Activated CD8-positive, alpha-beta T cell treated with anti-CD3 and anti-CD28 coated beads for 36 hours (primary cell): ENCODE measurements at regions not wholly inside any gene's neighbourhood (a gene's known extent, or its start where the extent isn't known, plus 50 kb on each side); places are given as distances from the start of the nearest gene placed in this dataset.
A peak's percentile ranks its signal among the peaks of the same experiment; 100 is the strongest.

Experiments used
- ATAC-seq: fragments of 200-7000 bp; cut with Tn5 transposase; one replicate; pipeline ENCODE4 v1.10.0; 2021; ENCODE audit warnings: mild to moderate bottlenecking, moderate library complexity
- CTCF ChIA-PET: fragments of 350-600 bp; sonication (Branson Sonifier 250); formaldehyde crosslinking; loops from one replicate; lab custom pipeline; 2021; ENCODE audit warnings: antibody characterized with exemption; lab: Charles Lee
- POLR2A ChIA-PET: fragments of 350-600 bp; sonication (Branson Sonifier 250); formaldehyde crosslinking; loops from one replicate; lab custom pipeline; 2021; ENCODE audit warnings: antibody characterized with exemption; lab: Charles Lee
- DNase-seq: peaks from one replicate; pipeline ENCODE4 v3.0.0-alpha.2; 2020
- H3K27ac Mint-ChIP-seq: one replicate; pipeline ENCODE4 v1.8.0; 2021; ENCODE audit warnings: mild to moderate bottlenecking, mixed read lengths
- H3K27me3 Mint-ChIP-seq: one replicate; pipeline ENCODE4 v1.8.0; 2021; ENCODE audit warnings: mixed read lengths
- H3K36me3 Mint-ChIP-seq: one replicate; pipeline ENCODE4 v1.8.0; 2021; ENCODE audit warnings: low read depth, mixed read lengths
- H3K4me1 Mint-ChIP-seq: one replicate; pipeline ENCODE4 v1.8.0; 2021; ENCODE audit warnings: low read depth, mixed read lengths
- H3K4me3 Mint-ChIP-seq: one replicate; pipeline ENCODE4 v1.8.0; 2021; ENCODE audit warnings: mild to moderate bottlenecking, moderate library complexity, mixed read lengths
- H3K9me3 Mint-ChIP-seq: one replicate; pipeline ENCODE4 v1.8.0; 2021; ENCODE audit warnings: mixed read lengths
- CTCF ChIP-seq: fragments of 200-600 bp; IDR thresholded peaks from one replicate; pipeline ENCODE4 v1.8.0; 2022; ENCODE audit warnings: antibody characterized with exemption, mild to moderate bottlenecking
- intact Hi-C: fragments of 100-400 bp; cut with micrococcal nuclease; formaldehyde crosslinking; loops from one replicate; pipeline ENCODE4 v1.10.0; 2022

DNA sequence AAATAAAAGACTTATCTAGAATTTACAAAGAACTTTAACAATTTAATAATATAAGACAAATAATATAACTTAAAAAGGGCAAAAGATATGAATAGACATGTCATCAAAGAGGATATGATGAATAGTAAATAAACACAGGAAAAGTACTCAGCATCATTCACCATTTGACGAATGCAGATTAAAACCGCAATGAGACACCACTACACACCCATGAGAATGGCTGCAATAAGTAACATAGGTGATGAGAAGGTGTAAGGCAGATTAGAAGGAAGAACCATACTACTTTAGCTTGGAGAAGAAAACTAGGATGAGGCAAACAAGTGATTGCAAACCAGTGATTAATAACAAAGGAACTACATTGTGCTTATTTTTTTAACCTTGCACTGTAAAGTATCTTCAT, 152.0 kb downstream of the CYRIA start:
- TF ChIP-seq CTCF, result no peak
- no peaks in the 10 kb centered on the region for H3K4me1 Mint-ChIP-seq
- no peaks in the 10 kb centered on the region for H3K36me3 Mint-ChIP-seq
- POLR2A ChIA-PET, result no interaction called here
- no peak overlapping the region for H3K4me3 Mint-ChIP-seq
- intact Hi-C loops, result no loop called here
- CTCF ChIA-PET, result interaction anchor here (0.6 kb wide), 1 partner anchor 9 kb away, joined by 3 read pairs; no protein-coding TSS in a partner anchor
- DNase-seq (no peak), ATAC-seq (no peak)
- no peaks in the 10 kb centered on the region for H3K9me3 Mint-ChIP-seq
- no peak overlapping the region for H3K27ac Mint-ChIP-seq
- H3K27me3 Mint-ChIP-seq, result peaks cover 14% of the 10 kb centered on the region

GRCh38 chr2:16511041-16511440, 154.6 kb downstream of the CYRIA start:
- no peak for TF ChIP-seq CTCF
- no peak for ATAC-seq
- H3K27me3 Mint-ChIP-seq, result peaks cover 17% of the 10 kb centered on the region
- no peak overlapping the region for H3K4me3 Mint-ChIP-seq
- H3K4me1 Mint-ChIP-seq, result no peaks in the 10 kb centered on the region
- intact Hi-C loops, result no loop called here
- ChIA-PET CTCF (no interaction called here), POLR2A (no interaction called here)
- no peak overlapping the region for H3K27ac Mint-ChIP-seq
- no peak for DNase-seq
- H3K36me3 Mint-ChIP-seq, result no peaks in the 10 kb centered on the region
- H3K9me3 Mint-ChIP-seq, result no peaks in the 10 kb centered on the region

DNA sequence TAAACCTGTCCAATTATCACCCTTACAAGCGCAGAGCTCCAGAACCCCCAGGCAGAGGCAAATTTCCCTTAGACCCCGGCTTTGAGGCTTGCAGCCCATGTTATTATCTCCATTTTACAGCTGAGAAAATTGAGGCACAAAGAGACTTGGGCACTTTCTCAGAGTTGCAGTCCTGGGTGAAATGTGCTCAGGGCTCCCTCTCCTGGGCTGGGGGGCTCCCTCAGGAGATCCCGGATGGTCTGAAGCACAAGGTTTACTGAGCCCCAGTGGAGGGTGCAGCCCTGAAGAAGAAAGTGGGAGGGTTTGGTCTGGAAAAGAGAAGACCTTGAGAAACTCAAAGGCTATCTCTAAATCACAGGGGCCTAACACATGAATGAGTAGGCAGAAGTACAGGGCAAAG, 156.6 kb downstream of the CYRIA start:
- DNase-seq, result no peak
- Mint-ChIP-seq H3K4me3 (no peak overlapping the region), H3K27me3 (peaks cover 17% of the 10 kb centered on the region), H3K4me1 (no peaks in the 10 kb centered on the region), H3K27ac (no peak overlapping the region), H3K36me3 (no peaks in the 10 kb centered on the region), H3K9me3 (no peaks in the 10 kb centered on the region)
- ChIA-PET CTCF (interaction anchor here (1.3 to 1.9 kb wide), 2 partner anchors 17 to 570 kb away, joined by 4 to 8 read pairs; no protein-coding TSS in a partner anchor), POLR2A (no interaction called here)
- intact Hi-C loops, result no loop called here
- no peak for TF ChIP-seq CTCF
- no peak for ATAC-seq

DNA sequence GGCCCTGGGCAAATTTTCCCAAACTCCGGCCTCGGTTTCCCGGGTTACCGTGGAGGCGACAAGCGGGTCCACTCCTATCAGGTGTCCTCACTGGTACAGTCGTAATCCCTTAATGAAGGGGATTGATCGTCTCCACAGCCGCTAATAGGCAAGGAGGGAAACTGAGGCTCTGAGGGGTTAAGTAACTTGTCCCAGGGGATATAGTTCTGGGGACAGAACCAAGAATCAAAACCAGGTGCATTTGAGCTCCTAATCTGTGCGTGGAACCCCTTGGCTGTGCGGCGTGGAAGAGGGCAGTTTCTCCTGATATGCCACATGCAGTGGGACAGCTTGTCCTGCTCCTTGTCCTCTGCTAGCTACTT, 157.2 kb downstream of the CYRIA start:
- no peak overlapping the region for H3K4me3 Mint-ChIP-seq
- no peak for TF ChIP-seq CTCF
- H3K27me3 Mint-ChIP-seq, result peaks cover 17% of the 10 kb centered on the region
- DNase-seq (no peak), ATAC-seq (no peak)
- intact Hi-C loops, result no loop called here
- H3K27ac Mint-ChIP-seq, result no peak overlapping the region
- H3K4me1 Mint-ChIP-seq, result no peaks in the 10 kb centered on the region
- CTCF ChIA-PET, result interaction anchor here (1.3 to 1.9 kb wide), 2 partner anchors 18 to 569 kb away, joined by 4 to 8 read pairs; no protein-coding TSS in a partner anchor
- H3K9me3 Mint-ChIP-seq, result no peaks in the 10 kb centered on the region
- H3K36me3 Mint-ChIP-seq, result no peaks in the 10 kb centered on the region
- POLR2A ChIA-PET, result no interaction called here

DNA sequence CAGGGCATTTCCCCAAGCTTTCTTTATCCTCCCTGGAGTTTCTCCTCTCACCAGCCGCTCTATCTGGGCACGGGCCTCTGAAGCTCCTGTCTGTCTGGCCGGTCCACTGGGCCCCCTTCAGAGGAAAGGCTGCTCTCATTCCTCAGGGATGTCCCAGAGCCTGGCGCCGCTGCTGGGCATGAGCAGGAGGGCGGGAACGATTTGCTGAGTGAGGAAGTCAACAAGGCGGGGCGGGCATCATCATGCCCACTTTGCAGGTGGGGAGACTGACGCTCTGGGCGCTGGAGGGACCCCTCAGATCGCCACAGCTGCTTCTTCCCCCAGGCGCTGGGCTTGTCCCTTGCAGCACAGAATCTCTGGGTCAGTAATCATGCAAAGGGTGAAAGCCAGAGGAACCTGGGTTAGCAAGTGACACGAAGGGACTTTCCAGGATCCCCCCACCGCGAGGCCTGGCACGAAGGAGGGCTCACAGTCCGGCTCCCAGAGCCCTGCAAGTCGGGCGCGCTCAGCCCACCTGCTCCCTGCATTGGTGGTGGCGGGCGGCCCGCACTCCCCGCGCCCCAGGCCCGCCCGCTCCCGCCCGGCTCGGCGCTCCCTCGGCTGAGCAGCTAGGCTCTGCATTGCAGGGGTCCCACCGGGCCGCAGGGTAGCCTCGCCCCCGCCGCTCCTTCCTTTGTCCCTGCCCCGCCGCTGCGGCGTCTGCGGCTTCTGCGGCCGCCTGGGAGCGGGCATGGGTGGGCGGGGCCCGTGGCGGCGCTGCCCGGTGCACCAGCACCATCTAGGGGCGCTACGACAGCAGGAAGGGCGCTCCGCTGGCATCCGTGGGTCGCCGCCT, 157.8 kb downstream of the CYRIA start:
- ChIA-PET CTCF (interaction anchor here (1.3 to 1.9 kb wide), 2 partner anchors 18 to 568 kb away, joined by 4 to 8 read pairs; no protein-coding TSS in a partner anchor), POLR2A (no interaction called here)
- Mint-ChIP-seq H3K9me3 (no peaks in the 10 kb centered on the region), H3K27me3 (peaks cover 17% of the 10 kb centered on the region), H3K4me3 (no peak overlapping the region), H3K4me1 (no peaks in the 10 kb centered on the region), H3K27ac (no peak overlapping the region), H3K36me3 (no peaks in the 10 kb centered on the region)
- ATAC-seq (no peak), DNase-seq (peak; percentile 10)
- peak; percentile 47 for TF ChIP-seq CTCF
- intact Hi-C loops, result no loop called here
